K562 (cell line): ENCODE measurements at regions not wholly inside any gene's neighbourhood (a gene's known extent, or its start where the extent isn't known, plus 50 kb on each side); places are given as distances from the start of the nearest gene placed in this dataset.

Experiments used
- RFX5 ChIP-seq: IDR thresholded peaks from 2 replicates; pipeline ENCODE4 v1.6.1; 2011; ENCODE audit warnings: low read depth, mild to moderate bottlenecking, improper control_type of control experiment, low read length
- TAF7 ChIP-seq: fragments of 450-650 bp; IDR thresholded peaks from 2 replicates; pipeline ENCODE4 v1.6.1; 2016; ENCODE audit warnings: missing genetic modification characterization, missing compliant biosample characterization
- YY1 ChIP-seq, 3 experiments: IDR thresholded peaks; 2 replicates each; pipeline ENCODE4 v1.6.1; 2011; ENCODE audit warnings: low read length in 2 of 3, mild to moderate bottlenecking in 2 of 3, moderate library complexity in 2 of 3, borderline replicate concordance in 1 of 3, control low read depth in 1 of 3, low read depth in 1 of 3; ENCODE audit not compliant: insufficient read depth in 3 of 3, insufficient replicate concordance in 2 of 3, control insufficient read depth in 1 of 3, insufficient read length in 1 of 3; ENCODE audit errors: extremely low read depth in 1 of 3
- ZNF398 ChIP-seq: fragments of 250-450 bp; sonication (Bioruptor Pico); IDR thresholded peaks from 2 replicates; pipeline ENCODE4 v1.8.0; 2021; ENCODE audit warnings: moderate library complexity, mild to moderate bottlenecking, inconsistent platforms
- ZNF561 ChIP-seq: fragments of 450-650 bp; formaldehyde crosslinking; conservative IDR thresholded peaks from 2 replicates; pipeline ENCODE4 v1.4.0; 2020; ENCODE audit warnings: mild to moderate bottlenecking, moderate library complexity
- TF ChIP-seq, protein P1 (sequence below): sonication (generic); formaldehyde crosslinking; IDR thresholded peaks from 2 replicates; pipeline ENCODE4 v1.8.1; 2023; ENCODE audit warnings: missing genetic modification reagents, mild to moderate bottlenecking, borderline replicate concordance

DNA sequence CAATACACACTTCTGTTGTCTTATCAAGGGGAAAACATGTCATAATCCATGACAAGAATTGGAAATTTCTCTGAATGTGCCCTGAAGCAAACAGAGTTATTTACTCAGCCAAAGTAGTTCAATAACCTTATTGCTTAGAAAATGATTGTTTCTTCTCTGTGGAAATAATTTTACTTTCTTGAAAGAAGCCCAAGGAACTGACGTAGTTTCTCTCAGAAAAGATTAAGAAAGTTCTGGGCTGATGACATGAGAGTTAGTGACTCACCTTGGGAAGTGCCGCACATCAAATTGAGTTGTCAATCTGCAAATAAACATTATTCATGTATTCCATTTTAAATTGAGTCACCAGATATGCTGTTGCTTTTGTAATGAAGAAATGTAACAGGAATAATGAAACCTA is 418.6 kb upstream of the LRRC4C start (continued):
- TF ChIP-seq YY1 (IDR thresholded peaks at IDR 0.05; ENCODE audit: borderline replicate concordance in 1 of 3, control insufficient read depth in 1 of 3, extremely low read depth in 1 of 3, insufficient read depth in 3 of 3, insufficient read length in 1 of 3, insufficient replicate concordance in 2 of 3, low read depth in 1 of 3, low read length in 2 of 3) (no peak), ZNF561 (CRISPR knock-in tag) (no peak), RFX5 (no peak), TAF7 (tag) (no peak), ZNF398 (CRISPR knock-in tag) (no peak)
- TF ChIP-seq, protein P1, sequence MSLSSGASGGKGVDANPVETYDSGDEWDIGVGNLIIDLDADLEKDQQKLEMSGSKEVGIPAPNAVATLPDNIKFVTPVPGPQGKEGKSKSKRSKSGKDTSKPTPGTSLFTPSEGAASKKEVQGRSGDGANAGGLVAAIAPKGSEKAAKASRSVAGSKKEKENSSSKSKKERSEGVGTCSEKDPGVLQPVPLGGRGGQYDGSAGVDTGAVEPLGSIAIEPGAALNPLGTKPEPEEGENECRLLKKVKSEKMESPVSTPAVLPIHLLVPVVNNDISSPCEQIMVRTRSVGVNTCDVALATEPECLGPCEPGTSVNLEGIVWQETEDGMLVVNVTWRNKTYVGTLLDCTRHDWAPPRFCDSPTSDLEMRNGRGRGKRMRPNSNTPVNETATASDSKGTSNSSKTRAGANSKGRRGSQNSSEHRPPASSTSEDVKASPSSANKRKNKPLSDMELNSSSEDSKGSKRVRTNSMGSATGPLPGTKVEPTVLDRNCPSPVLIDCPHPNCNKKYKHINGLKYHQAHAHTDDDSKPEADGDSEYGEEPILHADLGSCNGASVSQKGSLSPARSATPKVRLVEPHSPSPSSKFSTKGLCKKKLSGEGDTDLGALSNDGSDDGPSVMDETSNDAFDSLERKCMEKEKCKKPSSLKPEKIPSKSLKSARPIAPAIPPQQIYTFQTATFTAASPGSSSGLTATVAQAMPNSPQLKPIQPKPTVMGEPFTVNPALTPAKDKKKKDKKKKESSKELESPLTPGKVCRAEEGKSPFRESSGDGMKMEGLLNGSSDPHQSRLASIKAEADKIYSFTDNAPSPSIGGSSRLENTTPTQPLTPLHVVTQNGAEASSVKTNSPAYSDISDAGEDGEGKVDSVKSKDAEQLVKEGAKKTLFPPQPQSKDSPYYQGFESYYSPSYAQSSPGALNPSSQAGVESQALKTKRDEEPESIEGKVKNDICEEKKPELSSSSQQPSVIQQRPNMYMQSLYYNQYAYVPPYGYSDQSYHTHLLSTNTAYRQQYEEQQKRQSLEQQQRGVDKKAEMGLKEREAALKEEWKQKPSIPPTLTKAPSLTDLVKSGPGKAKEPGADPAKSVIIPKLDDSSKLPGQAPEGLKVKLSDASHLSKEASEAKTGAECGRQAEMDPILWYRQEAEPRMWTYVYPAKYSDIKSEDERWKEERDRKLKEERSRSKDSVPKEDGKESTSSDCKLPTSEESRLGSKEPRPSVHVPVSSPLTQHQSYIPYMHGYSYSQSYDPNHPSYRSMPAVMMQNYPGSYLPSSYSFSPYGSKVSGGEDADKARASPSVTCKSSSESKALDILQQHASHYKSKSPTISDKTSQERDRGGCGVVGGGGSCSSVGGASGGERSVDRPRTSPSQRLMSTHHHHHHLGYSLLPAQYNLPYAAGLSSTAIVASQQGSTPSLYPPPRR (CRISPR knock-in tag) = no peak
